Tibial nerve (tissue), 4 donors: ENCODE measurements at regions not wholly inside any gene's neighbourhood (a gene's known extent, or its start where the extent isn't known, plus 50 kb on each side); places are given as distances from the start of the nearest gene placed in this dataset.

Source experiments
- DNase-seq, 2 donors: peaks; one replicate each; pipeline ENCODE4 v3.0.0-alpha.2; 2019; ENCODE audit warnings: low spot score in 2 of 2
- H3K27ac ChIP-seq, 4 donors: fragments of 200-600 bp; sonication (generic) in 3 of 4; one replicate each; pipeline ENCODE4 v1.5.1; 2017 to 2019; ENCODE audit warnings: mild to moderate bottlenecking in 1 of 4
- H3K27me3 ChIP-seq, 2 donors: fragments of 200-600 bp; sonication (generic) in 1 of 2; one replicate each; pipeline versions ENCODE4 v1.5.1 to v1.6.0; 2017 to 2019
- H3K36me3 ChIP-seq, 3 donors: fragments of 200-600 bp; sonication (generic); one replicate each; pipeline ENCODE4 v1.5.1; 2018 to 2019
- H3K4me1 ChIP-seq, 4 donors: fragments of 200-600 bp; sonication (generic) in 3 of 4; one replicate each; pipeline ENCODE4 v1.5.1; 2017 to 2019
- H3K4me3 ChIP-seq, 4 donors: fragments of 200-600 bp; sonication (generic) in 3 of 4; one replicate each; pipeline ENCODE4 v1.5.1; 2017 to 2019; ENCODE audit warnings: mild to moderate bottlenecking in 1 of 4, moderate library complexity in 1 of 4
- H3K9me3 ChIP-seq, 4 donors: fragments of 200-600 bp; sonication (generic) in 3 of 4; one replicate each; pipeline ENCODE4 v1.5.1; 2017 to 2019
- EP300 ChIP-seq, 2 donors: sonication (generic); formaldehyde crosslinking; IDR thresholded peaks; one replicate each; pipeline ENCODE4 v1.6.1; 2017; ENCODE audit warnings: antibody characterized with exemption in 2 of 2, mild to moderate bottlenecking in 1 of 2
- POLR2A ChIP-seq, 2 donors: fragments of 450-650 bp; IDR thresholded peaks; one replicate each; pipeline ENCODE4 v1.6.1; 2017; ENCODE audit warnings: antibody characterized with exemption in 2 of 2, mild to moderate bottlenecking in 2 of 2, moderate library complexity in 2 of 2
- WGBS, 2 donors: methylation state at CpG; one replicate each; pipeline ENCODE4 v1.1.5; 2018; 5-methylcytosine and 5-hydroxymethylcytosine counted together
- TF ChIP-seq, protein P1 (sequence below), 5 experiments: fragments of 200-600 bp in 3 of 5; fragments of 450-650 bp in 2 of 5; sonication (generic) in 3 of 5; IDR thresholded peaks; one replicate each; pipeline ENCODE4 v1.5.1; 2016 to 2019; ENCODE audit warnings: antibody characterized with exemption in 5 of 5, mild to moderate bottlenecking in 3 of 5, moderate library complexity in 2 of 5

DNA sequence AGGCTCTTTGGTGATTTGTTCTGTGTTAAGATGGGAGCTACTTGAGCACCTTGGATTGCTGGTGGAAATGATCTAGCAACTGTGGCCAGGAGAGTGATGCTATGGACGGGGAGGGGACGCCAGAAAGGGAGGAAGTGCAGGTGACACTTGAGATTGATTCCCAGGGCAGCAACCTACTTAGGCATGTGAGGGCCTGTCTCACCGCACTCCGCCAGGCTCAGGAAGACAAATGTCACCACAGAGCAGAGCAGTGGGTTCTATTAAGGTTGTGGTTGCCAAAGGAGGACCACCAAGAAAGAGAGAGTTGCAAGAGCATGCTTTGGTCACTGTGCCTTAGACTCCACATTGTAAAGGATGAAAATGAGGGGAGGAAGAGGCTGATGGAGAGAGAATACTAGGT lies 404.3 kb downstream of the IRX1 start:
- TF ChIP-seq POLR2A (IDR thresholded peaks at IDR 0.05) (no peak), EP300 (IDR thresholded peaks at IDR 0.05) (no peak)
- TF ChIP-seq, protein P1, sequence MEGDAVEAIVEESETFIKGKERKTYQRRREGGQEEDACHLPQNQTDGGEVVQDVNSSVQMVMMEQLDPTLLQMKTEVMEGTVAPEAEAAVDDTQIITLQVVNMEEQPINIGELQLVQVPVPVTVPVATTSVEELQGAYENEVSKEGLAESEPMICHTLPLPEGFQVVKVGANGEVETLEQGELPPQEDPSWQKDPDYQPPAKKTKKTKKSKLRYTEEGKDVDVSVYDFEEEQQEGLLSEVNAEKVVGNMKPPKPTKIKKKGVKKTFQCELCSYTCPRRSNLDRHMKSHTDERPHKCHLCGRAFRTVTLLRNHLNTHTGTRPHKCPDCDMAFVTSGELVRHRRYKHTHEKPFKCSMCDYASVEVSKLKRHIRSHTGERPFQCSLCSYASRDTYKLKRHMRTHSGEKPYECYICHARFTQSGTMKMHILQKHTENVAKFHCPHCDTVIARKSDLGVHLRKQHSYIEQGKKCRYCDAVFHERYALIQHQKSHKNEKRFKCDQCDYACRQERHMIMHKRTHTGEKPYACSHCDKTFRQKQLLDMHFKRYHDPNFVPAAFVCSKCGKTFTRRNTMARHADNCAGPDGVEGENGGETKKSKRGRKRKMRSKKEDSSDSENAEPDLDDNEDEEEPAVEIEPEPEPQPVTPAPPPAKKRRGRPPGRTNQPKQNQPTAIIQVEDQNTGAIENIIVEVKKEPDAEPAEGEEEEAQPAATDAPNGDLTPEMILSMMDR (IDR thresholded peaks at IDR 0.05): no peak
- Histone ChIP-seq H3K27ac (no peak overlapping the region), H3K36me3 (no peaks in the 10 kb centered on the region), H3K9me3 (no peaks in the 10 kb centered on the region), H3K4me3 (no peak overlapping the region), H3K27me3 (no peaks in the 10 kb centered on the region), H3K4me1 (no peaks in the 10 kb centered on the region)
- no peak for DNase-seq
- 88 to 89% methylated on average over 4 of the region's 4 CpGs for WGBS, 2 donors

DNA sequence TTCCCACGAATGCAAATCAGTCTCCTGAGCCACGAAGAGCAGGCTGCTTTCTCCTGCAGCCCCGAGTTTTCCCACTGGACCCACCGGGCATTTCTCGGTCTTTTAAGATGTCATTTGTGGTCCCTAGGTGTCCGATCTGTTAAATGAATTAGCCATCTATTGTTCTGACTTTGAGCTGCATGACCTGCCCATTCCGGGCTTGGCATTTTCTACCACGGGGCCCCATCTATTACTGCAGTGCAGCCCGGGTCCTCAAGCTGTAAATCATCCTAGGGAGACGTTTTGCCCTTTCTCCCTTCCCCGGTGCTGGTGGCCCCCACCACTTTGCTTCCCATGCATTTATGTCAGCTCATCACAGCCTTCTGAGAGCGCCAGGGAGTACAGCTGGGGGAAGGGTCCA lies 405.4 kb downstream of the IRX1 start:
- 48 to 53% methylated on average over 12 of the region's 12 CpGs for WGBS, 2 donors
- Histone ChIP-seq H3K9me3 (no peaks in the 10 kb centered on the region), H3K4me3 (no peak overlapping the region), H3K27ac (no peak overlapping the region), H3K36me3 (no peaks in the 10 kb centered on the region), H3K4me1 (no peaks in the 10 kb centered on the region), H3K27me3 (no peaks in the 10 kb centered on the region)
- TF ChIP-seq POLR2A (IDR thresholded peaks at IDR 0.05) (no peak), EP300 (IDR thresholded peaks at IDR 0.05) (no peak)
- TF ChIP-seq, protein P1 (IDR thresholded peaks at IDR 0.05): no peak
- no peak for DNase-seq

DNA sequence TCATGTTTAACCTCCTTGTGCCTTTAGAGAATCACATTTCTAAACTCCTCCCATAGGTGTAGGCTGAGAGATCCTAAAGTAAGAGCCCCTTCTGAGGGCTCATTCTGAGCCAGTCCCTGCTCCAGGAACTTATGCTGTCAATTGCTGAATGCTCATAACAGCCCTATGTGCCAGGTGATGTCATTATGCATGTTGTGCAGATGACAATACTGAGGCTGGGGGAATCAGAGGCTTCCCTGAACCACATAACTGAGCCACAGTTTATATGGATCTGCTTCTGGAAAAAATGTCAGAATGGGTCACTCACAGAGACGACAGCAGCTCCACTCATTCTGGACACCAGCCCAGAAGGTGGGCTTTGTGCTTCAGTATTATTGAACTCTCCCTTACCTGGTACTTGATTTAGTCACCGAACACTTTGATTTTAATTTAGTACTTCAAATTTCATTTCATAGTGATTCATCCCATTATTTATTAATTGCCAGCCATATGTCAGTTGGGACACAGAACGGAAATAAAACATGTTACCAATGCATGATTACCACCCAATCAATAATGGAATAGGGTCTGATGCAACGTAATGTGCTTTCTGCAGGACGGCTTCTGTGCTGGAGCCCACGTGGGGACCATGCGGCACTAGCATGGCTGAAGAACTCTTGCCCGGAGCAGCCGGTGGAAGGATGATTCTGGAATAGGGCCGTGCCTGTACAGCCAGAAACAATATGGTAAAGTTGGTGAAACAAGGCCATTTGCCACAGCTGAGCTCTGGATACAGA lies 406.3 kb downstream of the IRX1 start:
- TF ChIP-seq POLR2A (IDR thresholded peaks at IDR 0.05): no peak
- TF ChIP-seq, protein P1 (IDR thresholded peaks at IDR 0.05): no peak
- no peak for TF ChIP-seq EP300 (IDR thresholded peaks at IDR 0.05)
- H3K4me3 ChIP-seq: no peak overlapping the region
- no peak overlapping the region for H3K27ac ChIP-seq
- H3K4me1 ChIP-seq: no peaks in the 10 kb centered on the region
- H3K9me3 ChIP-seq: no peaks in the 10 kb centered on the region
- no peak for DNase-seq
- WGBS, 2 donors: 66 to 78% methylated on average over 10 of the region's 10 CpGs
- no peaks in the 10 kb centered on the region for H3K27me3 ChIP-seq
- H3K36me3 ChIP-seq: no peaks in the 10 kb centered on the region

DNA sequence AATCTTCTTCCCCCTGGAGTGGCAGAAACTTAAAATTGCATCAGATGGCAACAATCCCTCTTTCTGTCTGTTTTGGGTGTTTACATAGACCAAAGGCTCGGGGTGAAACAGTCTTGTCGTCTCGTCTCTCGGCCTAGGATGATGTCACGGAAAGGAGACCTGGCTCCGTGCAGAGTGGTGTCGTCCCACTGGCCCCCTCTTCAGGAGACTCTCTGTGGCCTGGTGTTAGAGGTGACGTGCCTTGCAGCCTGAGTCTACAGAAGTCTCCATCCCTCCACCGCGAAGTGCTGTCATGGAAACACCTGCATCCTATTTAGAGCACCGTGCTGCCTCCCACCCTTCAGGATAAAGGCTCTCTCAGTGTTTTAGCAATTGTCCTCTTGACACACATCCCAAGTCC lies 409.7 kb downstream of the IRX1 start:
- Histone ChIP-seq H3K4me3 (no peak overlapping the region), H3K9me3 (no peaks in the 10 kb centered on the region), H3K36me3 (no peaks in the 10 kb centered on the region), H3K4me1 (peaks cover 0 to 3% (median 0%) of the 10 kb centered on the region in 4 donors), H3K27me3 (no peaks in the 10 kb centered on the region), H3K27ac (no peak overlapping the region)
- DNase-seq: no peak
- WGBS, 2 donors: 83 to 90% methylated on average over 11 of the region's 11 CpGs
- TF ChIP-seq POLR2A (IDR thresholded peaks at IDR 0.05): no peak
- no peak for TF ChIP-seq EP300 (IDR thresholded peaks at IDR 0.05)
- TF ChIP-seq, protein P1 (IDR thresholded peaks at IDR 0.05): no peak

- no peaks in the 10 kb centered on the region for H3K36me3 ChIP-seq
- no peaks in the 10 kb centered on the region for H3K27me3 ChIP-seq
- TF ChIP-seq POLR2A (IDR thresholded peaks at IDR 0.05): no peak
- TF ChIP-seq EP300 (IDR thresholded peaks at IDR 0.05): no peak
- TF ChIP-seq, protein P1 (IDR thresholded peaks at IDR 0.05): no peak
- WGBS, 2 donors: 97 to 100% methylated on average over 3 of the region's 3 CpGs
- peaks cover 0 to 13% (median 0%) of the 10 kb centered on the region in 4 donors for H3K4me1 ChIP-seq
- H3K4me3 ChIP-seq: no peak overlapping the region
- DNase-seq: no peak
- no peaks in the 10 kb centered on the region for H3K9me3 ChIP-seq
- H3K27ac ChIP-seq: no peak overlapping the region
These were observed 411.4 kb downstream of the IRX1 start for GRCh38 chr5:4007001-4007400.
